Fibroblast of lung (primary cell): ENCODE measurements at regions not wholly inside any gene's neighbourhood (a gene's known extent, or its start where the extent isn't known, plus 50 kb on each side); places are given as distances from the start of the nearest gene placed in this dataset.

Experiments
- DNase-seq, 2 donors: peaks; one replicate each; pipeline versions ENCODE4 v3.0.0 to v3.0.0-alpha.2; 2010; ENCODE audit warnings: low read depth in 2 of 2
- H2AFZ ChIP-seq: 2 replicates; pipeline ENCODE4 v1.5.1; 2012; ENCODE audit warnings: low read length, control low read depth, inconsistent platforms
- H3K27ac ChIP-seq: 2 replicates; pipeline ENCODE4 v1.5.1; 2011; ENCODE audit warnings: low read length, control low read depth; ENCODE audit not compliant: insufficient read depth
- H3K27me3 ChIP-seq: 2 replicates; pipeline ENCODE4 v1.5.1; 2011; ENCODE audit warnings: mild to moderate bottlenecking, low read length; ENCODE audit not compliant: control insufficient read depth, insufficient read depth
- H3K36me3 ChIP-seq: 2 replicates; pipeline ENCODE4 v1.5.1; 2011; ENCODE audit warnings: low read length; ENCODE audit not compliant: control insufficient read depth, insufficient read depth
- H3K4me1 ChIP-seq: 2 replicates; pipeline ENCODE4 v1.5.1; 2011; ENCODE audit warnings: low read length; ENCODE audit not compliant: control insufficient read depth, insufficient read depth; ENCODE audit errors: extremely low read depth
- H3K4me2 ChIP-seq: 2 replicates; pipeline ENCODE4 v1.5.1; 2011; ENCODE audit warnings: low read length, control low read depth; ENCODE audit not compliant: insufficient read depth; ENCODE audit errors: extremely low read depth
- H3K4me3 ChIP-seq, 4 experiments: fragments of 200-600 bp in 1 of 4; sonication (generic) in 1 of 4; replicated peaks in 1 of 4; 2 replicates each; pipeline ENCODE4 v1.5.1; 2011 to 2016; ENCODE audit warnings: low read length in 4 of 4, low read depth in 3 of 4, mild to moderate bottlenecking in 3 of 4, control low read depth in 2 of 4, inconsistent platforms in 1 of 4, mixed read lengths in 1 of 4; ENCODE audit not compliant: insufficient read depth in 1 of 4; ENCODE audit errors: control extremely low read depth in 1 of 4
- H3K79me2 ChIP-seq: 2 replicates; pipeline ENCODE4 v1.5.1; 2012; ENCODE audit warnings: mild to moderate bottlenecking, low read length, inconsistent platforms; ENCODE audit not compliant: control insufficient read depth, insufficient read depth
- H3K9ac ChIP-seq: 2 replicates; pipeline ENCODE4 v1.5.1; 2011; ENCODE audit warnings: mild to moderate bottlenecking, low read length, control low read depth; ENCODE audit not compliant: insufficient read depth
- H3K9me3 ChIP-seq: 2 replicates; pipeline ENCODE4 v1.5.1; 2012; ENCODE audit warnings: low read depth, low read length; ENCODE audit not compliant: control insufficient read depth, insufficient read depth
- H4K20me1 ChIP-seq: 2 replicates; pipeline ENCODE4 v1.5.1; 2011; ENCODE audit warnings: low read length; ENCODE audit not compliant: control insufficient read depth, insufficient read depth; ENCODE audit errors: extremely low read depth
- CTCF ChIP-seq, 2 donors: IDR thresholded peaks in 1 of 2; conservative IDR thresholded peaks in 1 of 2; 1 replicate in 1 of 2; 2 replicates in 1 of 2; pipeline ENCODE4 v1.5.1; 2011 to 2012; ENCODE audit warnings: low read length in 2 of 2, control low read depth in 1 of 2, inconsistent platforms in 1 of 2, low read depth in 1 of 2, mild to moderate bottlenecking in 1 of 2
- EZH2 ChIP-seq: IDR thresholded peaks from 2 replicates; pipeline ENCODE4 v1.5.1; 2012; ENCODE audit warnings: low read length, control low read depth, mild to moderate bottlenecking; ENCODE audit errors: missing control alignments

GRCh38 chr10:2252096-2252495 is 514.8 kb upstream of the ADARB2 start:
- Histone ChIP-seq H3K27me3 (no peaks in the 10 kb centered on the region), H3K4me1 (no peaks in the 10 kb centered on the region), H3K79me2 (no peaks in the 10 kb centered on the region), H3K9me3 (no peaks in the 10 kb centered on the region), H3K4me2 (no peak overlapping the region), H3K27ac (no peak overlapping the region), H3K4me3 (no peak overlapping the region), H3K9ac (no peak overlapping the region), H4K20me1 (no peaks in the 10 kb centered on the region), H2AFZ (no peak overlapping the region), H3K36me3 (no peaks in the 10 kb centered on the region)
- TF ChIP-seq CTCF (conservative IDR thresholded peaks at IDR 0.05 in 1 of 2, IDR thresholded peaks at IDR 0.05 in 1 of 2; ENCODE audit: low read depth in 1 of 2, low read length in 2 of 2) (no peak), EZH2 (no peak)
- DNase-seq, result no peak

- no peak overlapping the region for H3K27ac ChIP-seq
- H2AFZ ChIP-seq, result no peak overlapping the region
- H4K20me1 ChIP-seq, result no peaks in the 10 kb centered on the region
These were observed 514.3 kb upstream of the ADARB2 start for GRCh38 chr10:2251631-2252030.

GRCh38 chr10:2246747-2247146 is 509.4 kb upstream of the ADARB2 start:
- Histone ChIP-seq H3K9me3 (peaks cover 2% of the 10 kb centered on the region), H3K4me2 (no peak overlapping the region), H3K79me2 (no peaks in the 10 kb centered on the region), H3K4me1 (no peaks in the 10 kb centered on the region), H3K27me3 (no peaks in the 10 kb centered on the region), H2AFZ (no peak overlapping the region), H3K4me3 (no peak overlapping the region), H3K36me3 (no peaks in the 10 kb centered on the region), H3K27ac (no peak overlapping the region), H4K20me1 (no peaks in the 10 kb centered on the region), H3K9ac (no peak overlapping the region)
- no peak for TF ChIP-seq CTCF (conservative IDR thresholded peaks at IDR 0.05 in 1 of 2, IDR thresholded peaks at IDR 0.05 in 1 of 2; ENCODE audit: low read depth in 1 of 2, low read length in 2 of 2)
- no peak for TF ChIP-seq EZH2
- DNase-seq, result no peak

More at GRCh38 chr10:2251631-2252030, 514.3 kb upstream of the ADARB2 start:
- no peaks in the 10 kb centered on the region for H3K79me2 ChIP-seq
- H3K4me1 ChIP-seq, result no peaks in the 10 kb centered on the region
- H3K36me3 ChIP-seq, result no peaks in the 10 kb centered on the region
- no peak overlapping the region for H3K4me2 ChIP-seq
- no peak overlapping the region for H3K9ac ChIP-seq
- no peak overlapping the region for H3K4me3 ChIP-seq
- peak in 1 of 2 donors; percentile 1 for DNase-seq
- no peaks in the 10 kb centered on the region for H3K27me3 ChIP-seq
- H3K9me3 ChIP-seq, result no peaks in the 10 kb centered on the region
- TF ChIP-seq EZH2 (no peak), CTCF (conservative IDR thresholded peaks at IDR 0.05 in 1 of 2, IDR thresholded peaks at IDR 0.05 in 1 of 2; ENCODE audit: low read depth in 1 of 2, low read length in 2 of 2) (no peak)
